ENCODE measurements at regions not wholly inside any gene's neighbourhood (a gene's known extent, or its start where the extent isn't known, plus 50 kb on each side); places are given as distances from the start of the nearest gene placed in this dataset.
A peak's percentile ranks its signal among the peaks of the same experiment; 100 is the strongest.
"Not testable (repeated sequence)": the region's sequence is repeated elsewhere in the genome, so short reads cannot be mapped to it uniquely, and the experiment has no call there.

DNA sequence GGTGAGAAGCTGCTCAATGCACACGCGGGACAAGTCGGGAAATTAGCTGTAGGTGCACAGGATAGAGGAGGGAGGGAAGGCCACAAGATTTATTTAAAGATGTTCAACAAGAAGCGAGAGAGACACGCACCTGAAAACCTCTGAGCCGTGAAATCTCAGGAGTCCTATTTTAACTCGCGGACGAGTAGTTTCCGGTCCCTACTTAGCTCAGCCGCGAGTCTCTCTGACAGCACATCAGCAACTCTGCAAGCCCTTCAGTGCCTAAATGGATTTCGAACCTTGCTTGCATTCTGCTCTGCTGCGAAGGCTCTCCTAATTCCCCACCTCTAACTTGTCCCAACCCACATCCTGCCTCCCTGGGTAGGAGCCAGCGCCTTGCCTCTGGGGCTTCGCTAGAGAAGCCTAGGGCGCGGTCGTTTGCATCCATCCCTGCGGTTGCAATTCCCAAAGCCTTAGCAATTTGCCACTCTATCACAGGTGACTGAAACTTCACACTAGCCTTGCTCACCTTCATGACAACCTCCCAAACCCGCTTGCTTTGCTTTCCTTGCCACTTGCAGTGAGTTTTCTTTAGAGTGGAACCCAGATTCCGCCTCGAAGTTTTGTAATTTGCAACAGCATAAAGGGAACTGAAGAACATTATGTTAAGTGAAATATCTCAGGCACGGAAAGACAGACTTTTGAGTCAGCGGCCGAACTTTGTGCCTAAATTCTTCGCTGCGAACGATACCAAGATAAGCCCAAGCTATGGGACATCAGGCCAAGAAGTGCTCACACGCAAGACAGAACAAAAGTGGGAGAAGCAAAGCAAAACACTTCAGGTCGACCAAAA lies 202.8 kb downstream of the KDM5D start:
- peak; percentile 1 for DNase-seq (ENCODE audit: low read depth, low spot score)

DNA sequence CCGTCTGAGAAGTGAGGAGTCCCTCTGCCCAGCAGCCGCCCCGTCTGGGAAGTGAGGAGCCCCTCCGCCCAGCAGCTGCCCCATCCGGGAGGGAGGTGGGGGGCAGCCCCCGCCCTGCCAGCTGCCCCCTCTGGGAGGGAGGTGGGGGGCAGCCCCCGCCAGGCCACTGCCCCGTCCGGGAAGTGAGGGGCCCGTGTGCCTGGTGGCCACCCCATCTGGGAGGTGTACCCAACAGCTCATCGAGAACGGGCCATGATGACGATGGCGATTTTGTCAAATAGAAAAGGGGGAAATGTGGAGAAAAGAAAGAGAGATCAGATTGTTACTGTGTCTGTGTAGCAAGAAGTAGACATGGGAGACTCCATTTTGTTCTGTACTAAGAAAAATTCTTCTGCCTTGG lies 208.8 kb downstream of the KDM5D start:
- not testable (repeated sequence) for DNase-seq (ENCODE audit: low read depth, low spot score)

DNA sequence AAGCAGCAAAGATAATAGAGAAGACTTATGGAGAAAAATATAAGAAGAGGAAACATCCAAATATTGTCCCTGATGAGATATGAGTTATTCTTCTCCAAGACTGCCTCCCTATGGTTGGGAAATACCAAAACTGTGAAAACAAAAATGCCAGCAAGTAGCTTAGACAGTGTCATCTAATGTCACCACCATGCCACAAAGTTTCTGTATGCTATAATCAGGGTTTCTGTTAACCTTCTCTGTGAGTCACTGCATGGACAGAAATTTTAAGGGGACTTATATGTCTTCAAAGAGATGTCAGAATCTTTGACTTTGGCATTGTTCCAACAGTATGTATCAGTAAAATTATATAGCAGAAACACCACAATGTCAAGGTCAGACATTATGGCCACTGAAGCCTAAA lies 222.6 kb downstream of the KDM5D start:
- no peak for DNase-seq (ENCODE audit: low read depth, low spot score)

DNA sequence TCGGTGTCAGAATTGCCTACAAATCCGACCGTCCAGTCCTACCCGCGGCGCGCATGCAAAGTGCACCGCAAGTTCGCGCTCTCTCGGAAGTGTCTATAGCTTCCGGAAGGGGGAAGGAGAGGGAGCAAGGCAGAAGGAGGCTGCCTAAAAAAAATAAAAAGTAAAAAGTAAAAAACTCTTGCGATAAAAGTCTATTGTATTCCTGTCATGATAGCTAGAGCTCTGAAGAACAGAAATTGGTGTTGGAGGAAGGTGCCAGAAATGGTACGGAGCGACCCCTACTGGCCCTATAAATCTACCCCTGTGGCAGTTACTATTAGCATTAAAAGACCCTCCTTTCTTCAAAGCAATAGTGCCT lies 241.5 kb downstream of the KDM5D start:
- no peak for DNase-seq (ENCODE audit: low read depth, low spot score)

- no peak for DNase-seq (ENCODE audit: low read depth, low spot score)
These were observed 242.1 kb downstream of the KDM5D start for GRCh38 chrY:19502169-19503091.

DNA sequence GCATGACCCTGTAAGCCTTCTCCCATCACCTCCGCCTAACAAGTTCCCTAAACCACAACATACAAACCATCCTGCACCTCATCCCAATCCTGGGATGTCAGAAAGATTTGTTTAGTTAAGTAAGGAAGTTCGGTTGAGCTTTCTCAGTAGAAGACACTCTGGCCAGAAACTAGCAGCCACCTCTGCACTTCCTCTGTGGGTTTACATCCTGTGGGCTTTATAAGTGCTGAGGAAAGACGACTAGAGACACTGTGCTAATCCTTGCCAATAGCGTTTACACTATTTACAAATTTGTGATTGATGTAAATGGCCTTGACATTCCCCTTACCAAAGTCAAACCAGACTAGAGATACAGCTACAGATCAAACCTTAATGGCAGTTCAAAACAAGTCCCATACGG lies 246.0 kb downstream of the KDM5D start:
- DNase-seq (ENCODE audit: low read depth, low spot score) = no peak

GRCh38 chrY:19487494-19487893 lies 257.0 kb downstream of the KDM5D start:
- DNase-seq (ENCODE audit: low read depth, low spot score) = no peak

DNA sequence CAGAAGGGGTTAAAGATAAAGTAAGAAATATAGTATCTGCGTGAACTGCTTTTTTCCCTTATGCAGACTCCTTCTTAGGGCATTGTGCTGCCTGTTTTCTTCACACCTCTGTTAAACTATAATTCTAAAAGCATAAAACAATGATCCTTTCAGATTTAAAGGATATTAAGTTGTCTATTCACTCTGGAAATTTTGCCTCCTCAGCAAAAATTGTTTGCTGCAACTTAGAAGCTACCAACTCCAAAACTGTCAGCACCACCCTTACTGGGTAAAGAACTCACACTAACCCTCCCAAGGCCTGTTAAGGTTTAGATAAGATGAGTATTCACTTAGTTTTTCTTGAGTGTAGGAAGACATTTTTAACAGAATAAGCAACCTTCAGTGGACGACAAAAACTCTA lies 259.5 kb downstream of the KDM5D start:
- DNase-seq (ENCODE audit: low read depth, low spot score) = no peak

GRCh38 chrY:19479141-19479540 lies 265.4 kb downstream of the KDM5D start:
- no peak for DNase-seq (ENCODE audit: low read depth, low spot score)

DNA sequence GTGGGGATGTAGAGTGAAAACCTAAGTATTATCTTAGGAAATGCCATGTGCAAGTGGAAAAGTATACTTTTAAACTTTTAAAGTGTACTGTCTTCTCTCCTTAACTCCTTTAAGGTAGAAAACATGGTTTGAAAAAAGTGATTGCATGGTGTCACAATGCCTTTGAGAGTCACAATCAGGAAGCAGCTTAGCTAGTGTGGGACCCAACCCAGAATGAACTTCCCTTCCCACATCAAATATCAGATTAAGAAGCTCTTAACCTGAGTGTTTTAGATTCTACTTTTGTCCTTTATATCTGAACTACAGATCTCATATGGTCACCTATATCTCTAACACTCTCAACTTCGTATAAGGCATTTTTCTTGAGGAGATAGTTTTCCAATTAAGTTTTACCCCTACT lies 266.6 kb downstream of the KDM5D start:
- DNase-seq (ENCODE audit: low read depth, low spot score) = no peak

DNA sequence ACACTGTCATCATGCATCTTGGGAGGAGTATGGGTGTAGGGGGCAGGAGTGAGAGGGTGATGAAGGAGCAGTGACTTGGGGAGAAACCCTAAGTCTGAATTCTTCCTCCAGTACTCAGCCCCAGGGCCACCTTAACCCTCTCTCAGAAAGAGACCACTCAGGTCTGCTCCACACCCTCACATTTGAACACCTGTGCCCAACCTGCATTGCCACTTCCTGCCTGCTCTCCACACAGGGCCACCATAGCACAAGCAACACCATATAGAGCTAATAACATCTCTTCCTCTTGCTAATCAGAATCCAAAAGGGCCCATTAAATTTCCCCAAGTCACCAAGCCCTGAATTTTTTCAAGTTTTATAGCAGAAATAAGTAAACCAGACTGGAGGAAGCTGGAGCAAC lies 278.7 kb downstream of the KDM5D start:
- no peak for DNase-seq (ENCODE audit: low read depth, low spot score)

DNA sequence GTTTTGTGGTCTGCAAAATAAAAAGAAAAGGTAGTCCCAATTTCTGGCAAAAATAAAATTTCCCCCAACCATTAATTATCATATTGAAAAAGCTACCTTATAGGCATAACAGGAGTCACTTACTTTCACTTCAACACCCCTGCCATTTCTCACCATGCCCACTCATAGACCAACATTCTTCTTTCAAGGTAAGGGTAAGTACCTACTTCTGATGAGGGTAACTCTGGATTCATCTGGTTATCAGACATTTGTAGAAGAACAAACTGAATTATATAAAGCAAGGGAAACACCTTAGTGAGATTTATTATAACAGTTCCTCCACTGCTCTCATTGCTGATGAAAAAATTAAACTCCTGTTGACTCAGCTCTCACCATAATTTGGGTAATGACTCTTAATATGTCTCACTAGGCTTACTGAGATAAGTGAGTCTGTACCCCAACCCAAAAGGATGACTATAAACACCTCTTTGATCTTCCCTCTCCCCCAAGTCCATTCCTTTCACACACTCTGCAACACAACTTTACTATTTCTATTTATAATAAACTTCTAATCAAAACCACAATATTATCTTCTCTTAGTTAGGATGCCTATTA lies 287.6 kb downstream of the KDM5D start:
- no peak for DNase-seq (ENCODE audit: low read depth, low spot score)

- DNase-seq (ENCODE audit: low read depth, low spot score) = no peak
These were observed 311.5 kb downstream of the KDM5D start for GRCh38 chrY:19433059-19433458.

DNA sequence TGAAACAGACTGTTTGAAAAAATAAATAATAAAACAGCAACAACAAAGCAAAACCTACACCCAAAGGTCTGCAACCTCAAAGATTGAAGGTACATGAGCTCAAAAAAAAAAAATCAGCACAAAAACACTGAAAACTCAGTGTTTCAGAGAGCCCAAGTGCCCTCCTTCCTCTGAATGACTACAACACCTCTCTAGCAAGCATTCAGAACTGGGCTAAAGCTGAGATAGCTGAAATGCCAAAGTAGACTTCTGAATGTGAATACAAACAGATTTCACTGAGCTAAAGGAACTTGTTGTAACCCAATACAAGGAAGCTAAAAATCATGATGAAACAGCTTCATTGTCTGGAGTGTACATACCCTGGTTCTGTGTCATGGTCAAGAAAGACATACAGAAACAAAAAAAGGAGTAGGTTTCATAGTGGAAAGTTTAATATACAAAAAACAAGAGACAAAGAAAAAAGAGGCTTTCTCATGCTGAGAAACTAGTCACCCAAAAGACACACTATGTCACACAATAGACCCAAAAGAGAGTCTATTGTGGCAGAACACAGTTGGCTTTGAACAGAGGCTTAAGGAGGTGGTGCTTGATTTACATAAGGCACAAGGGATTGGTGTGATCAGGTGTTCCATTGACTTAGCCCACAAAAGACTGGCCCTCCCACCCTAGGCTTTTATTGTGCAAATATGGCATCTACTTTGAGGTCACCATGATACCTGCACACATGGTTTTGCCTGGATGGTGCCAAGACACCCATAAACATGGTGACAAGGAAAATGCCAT lies 316.6 kb downstream of the KDM5D start:
- DNase-seq (ENCODE audit: low read depth, low spot score) = no peak

- DNase-seq (ENCODE audit: low read depth, low spot score) = not testable (repeated sequence)
These were observed 317.3 kb downstream of the KDM5D start for GRCh38 chrY:19427191-19427590.

DNA sequence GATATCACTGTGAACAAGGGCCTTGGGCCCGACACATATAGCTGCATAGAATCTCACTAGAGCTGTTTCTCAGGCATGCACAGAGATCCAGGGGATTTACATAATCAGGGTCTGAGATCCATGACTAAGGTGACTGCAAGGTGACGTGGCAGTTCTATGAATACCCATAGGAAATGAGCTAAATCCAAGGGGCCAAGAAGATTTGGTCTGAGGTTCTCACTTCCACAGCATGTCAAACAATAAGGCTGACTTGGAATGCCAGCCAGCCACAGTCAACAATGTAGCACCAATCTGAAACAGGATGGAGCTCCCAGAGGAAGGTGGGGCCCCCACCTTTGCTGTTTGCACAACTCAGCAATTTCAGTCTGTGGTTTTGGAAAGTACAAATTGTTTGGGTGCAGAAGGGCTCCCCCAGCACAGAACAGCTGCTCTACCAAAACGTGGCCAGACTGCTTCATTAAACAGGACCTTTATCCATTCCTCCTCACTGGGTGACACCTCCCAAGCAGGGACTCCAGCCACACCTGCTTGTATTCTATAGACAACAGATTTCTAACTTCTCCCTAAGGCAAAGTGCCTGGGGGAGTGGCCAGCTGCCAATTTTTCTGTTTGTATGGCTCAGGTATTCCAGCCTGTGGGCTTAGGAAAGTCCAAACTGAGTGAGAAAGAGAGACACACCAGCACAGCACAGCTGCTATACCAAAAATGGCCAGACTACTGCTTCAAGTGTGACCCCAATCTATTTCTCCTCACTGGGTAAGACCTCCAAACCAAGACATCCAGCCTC lies 333.4 kb downstream of the KDM5D start:
- no peak for DNase-seq (ENCODE audit: low read depth, low spot score)

GRCh38 chrY:19406246-19406645 lies 338.3 kb downstream of the KDM5D start:
- no peak for DNase-seq (ENCODE audit: low read depth, low spot score)

- DNase-seq (ENCODE audit: low read depth, low spot score) = no peak
These were observed 338.9 kb downstream of the KDM5D start for GRCh38 chrY:19405598-19405997.

DNA sequence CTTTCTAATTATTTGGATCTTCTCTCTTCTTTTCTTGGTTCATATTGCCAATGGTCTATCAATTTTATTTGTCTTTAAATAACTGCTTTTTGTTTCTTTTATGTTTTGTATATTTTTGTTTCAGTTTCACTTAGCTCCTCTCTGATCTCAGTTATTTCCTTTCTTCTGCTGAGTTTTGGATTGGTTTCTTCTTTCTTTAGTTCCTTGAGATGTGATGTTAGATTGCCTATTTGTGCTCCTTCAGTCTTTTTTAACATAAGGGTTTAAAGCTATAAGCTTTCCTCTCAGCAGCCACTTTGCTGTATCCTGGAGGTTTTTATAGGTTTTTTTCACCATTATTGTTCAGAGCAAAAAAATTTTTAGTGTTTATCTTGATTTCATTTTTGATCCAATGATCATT lies 351.6 kb downstream of the KDM5D start:
- DNase-seq (ENCODE audit: low read depth, low spot score) = no peak

- DNase-seq (ENCODE audit: low read depth, low spot score) = no peak
These were observed 352.6 kb downstream of the KDM5D start for GRCh38 chrY:19391922-19392321.

- no peak for DNase-seq (ENCODE audit: low read depth, low spot score)
These were observed 379.2 kb downstream of the KDM5D start for GRCh38 chrY:19365321-19365720.
